NCI-H460 (cell line): ENCODE measurements at regions not wholly inside any gene's neighbourhood (a gene's known extent, or its start where the extent isn't known, plus 50 kb on each side); places are given as distances from the start of the nearest gene placed in this dataset.
A peak's percentile ranks its signal among the peaks of the same experiment; 100 is the strongest.
"Not testable (repeated sequence)": the region's sequence is repeated elsewhere in the genome, so short reads cannot be mapped to it uniquely, and the experiment has no call there.

Experiments
- DNase-seq: peaks from one replicate; pipeline ENCODE4 v3.0.0-alpha.2; 2016; ENCODE audit warnings: low read depth; ENCODE audit errors: extremely low read depth

DNA sequence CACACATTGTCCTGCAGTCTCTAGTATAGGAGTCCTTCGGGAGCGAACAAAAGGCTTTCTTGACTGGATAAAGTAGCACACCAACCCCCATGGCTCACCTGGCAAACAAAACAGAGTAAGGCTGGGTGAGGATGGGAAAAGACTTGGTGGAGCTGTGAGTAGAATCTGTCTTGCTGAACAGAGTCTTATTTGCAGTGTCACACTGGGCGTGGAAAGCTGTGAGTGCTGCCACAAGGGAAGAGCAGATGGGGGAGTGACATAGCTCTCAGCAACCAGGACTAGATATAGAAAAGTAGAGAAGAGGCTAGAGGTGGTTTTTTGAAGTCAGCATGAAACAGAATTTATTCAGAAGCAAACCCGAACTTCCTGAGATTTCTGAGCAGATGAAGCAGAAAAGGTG, 137.2 kb upstream of the ESX1 start:
- DNase-seq: no peak

DNA sequence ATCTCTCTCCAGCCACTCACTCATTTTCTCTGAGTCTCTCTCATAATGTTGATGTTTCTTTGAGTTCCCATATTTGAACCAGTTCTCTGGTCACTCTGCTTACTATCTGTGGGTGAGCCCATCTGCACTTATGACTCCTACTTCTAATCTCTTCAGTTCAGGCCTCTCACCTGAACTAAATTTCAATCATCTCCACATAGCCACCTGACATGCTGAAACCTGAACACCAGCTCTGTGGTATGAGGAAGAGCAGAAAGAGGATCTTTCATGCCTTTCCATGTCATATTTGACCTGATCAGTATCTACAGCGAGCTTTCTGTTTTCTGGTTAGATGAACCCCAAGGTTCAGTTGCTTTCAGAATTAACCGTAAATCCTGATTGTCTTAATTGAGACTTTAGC, 122.2 kb upstream of the ESX1 start:
- no peak for DNase-seq

GRCh38 chrX:104372547-104372946, 117.8 kb upstream of the ESX1 start:
- DNase-seq: no peak

GRCh38 chrX:104370089-104370488, 115.4 kb upstream of the ESX1 start:
- no peak for DNase-seq

DNA sequence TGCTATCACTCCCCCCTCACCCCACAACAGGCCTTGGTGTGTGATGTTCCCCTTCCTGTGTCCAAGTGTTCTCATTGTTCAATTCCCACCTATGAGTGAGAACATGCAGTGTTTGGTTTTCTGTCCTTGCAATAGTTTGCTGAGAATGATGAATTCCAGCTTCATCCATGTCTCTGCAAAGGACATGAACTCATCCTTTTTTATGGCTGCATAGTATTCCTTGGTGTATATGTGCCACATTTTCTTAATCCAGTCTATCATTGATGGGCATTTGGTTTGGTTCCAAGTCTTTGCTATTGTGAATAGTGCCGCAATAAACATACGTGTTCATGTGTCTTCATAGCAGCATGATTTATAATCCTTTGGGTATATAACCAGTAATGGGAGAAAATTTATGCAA, 106.0 kb upstream of the ESX1 start:
- DNase-seq: not testable (repeated sequence)

DNA sequence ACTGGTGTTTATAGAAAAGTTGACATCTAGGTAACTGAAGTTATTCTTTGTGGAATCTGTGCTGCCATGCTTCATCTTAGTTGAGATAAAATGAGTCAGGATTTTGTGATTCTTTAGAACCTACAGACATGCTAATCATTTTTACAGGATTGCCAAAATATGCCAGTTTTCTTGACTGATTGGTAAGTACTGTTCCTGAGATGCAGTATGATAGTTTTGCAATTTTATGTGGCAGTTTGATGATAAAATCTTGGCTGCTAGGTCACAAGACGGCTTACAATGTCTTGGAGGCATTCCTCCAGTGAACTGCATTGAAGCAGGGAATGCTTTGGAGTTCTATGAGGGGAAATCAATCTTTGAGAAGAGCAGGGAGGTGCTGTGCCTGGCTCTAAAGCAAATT, 104.4 kb upstream of the ESX1 start:
- DNase-seq: no peak

DNA sequence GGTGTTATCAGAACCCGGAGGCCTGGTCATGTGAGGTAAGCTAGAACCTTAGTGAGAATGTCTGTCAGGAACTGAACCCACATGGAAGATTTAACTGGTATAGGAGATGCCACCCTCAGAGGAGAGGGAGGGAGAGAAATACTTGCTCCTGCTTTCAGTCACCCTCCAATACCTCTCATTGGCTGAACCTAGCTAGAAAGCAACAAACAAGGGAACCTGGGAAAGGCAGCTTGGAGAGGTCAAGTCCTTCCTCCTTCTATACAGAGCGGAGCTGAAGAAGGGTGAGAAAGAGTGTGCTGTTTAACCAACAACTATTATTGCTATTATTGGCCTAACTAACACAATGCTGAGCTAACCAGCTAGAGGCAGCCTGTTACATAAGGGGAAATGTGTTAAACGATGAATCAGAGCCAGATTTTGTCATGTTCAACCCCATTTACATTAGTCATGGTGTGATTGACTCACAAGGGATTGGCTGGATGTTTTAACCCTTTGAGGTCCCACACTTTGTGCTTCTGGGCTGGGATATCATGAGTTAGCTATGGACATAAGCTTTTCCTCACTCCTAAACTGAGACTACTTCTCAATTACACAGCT, 96.5 kb upstream of the ESX1 start:
- DNase-seq: peak; percentile 58

DNA sequence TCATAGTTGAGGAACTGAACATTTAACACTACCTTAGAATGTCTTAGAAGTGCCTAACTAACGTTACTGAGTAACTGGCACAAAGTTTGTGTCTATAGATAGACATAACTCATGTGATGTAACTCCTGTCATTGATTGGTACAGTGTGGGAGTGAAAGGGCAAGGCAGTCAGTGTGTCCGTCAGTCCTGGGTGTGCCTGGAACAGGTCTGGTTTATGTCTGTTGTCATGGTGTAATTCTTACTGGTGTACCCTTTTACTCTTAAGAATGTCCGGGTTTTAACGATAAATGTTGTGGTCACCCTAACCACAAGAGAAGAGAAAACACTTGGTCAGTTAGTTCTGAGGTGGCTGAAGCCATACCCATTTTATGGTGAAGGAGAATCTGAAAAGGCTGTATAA, 93.1 kb upstream of the ESX1 start:
- no peak for DNase-seq

DNA sequence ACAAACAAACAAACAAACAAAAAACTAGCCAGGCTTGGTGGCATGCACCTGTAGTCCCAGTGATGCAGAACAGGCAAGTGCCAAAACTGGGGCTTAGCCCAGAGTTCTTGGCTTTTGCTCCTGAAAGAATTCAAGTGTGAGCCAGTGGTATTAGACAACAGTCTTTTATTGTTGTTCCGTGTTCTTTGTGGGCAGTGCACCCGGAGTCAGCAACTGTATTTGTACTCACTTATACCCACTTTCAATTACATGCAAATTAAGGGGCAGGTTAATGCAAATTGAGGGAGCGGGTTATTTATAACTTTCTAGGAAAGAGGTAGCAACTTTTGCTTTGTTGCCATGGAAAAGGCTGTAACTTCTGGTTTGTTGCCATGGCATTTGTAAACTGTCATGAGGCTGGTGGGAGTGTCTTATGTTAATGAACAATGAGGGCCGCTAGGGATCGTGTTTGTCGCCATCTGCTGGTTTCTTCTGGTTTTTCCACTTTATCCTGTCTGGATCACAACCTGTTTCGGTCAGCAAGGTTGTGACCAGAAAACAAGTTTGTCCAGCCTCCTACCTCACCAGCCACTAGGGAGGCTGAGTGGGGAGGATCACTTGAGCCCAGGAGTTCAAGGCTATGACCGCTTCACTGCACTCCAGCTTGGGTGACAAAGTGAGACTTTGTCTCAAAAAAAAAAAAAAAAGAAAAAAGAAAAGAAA, 88.8 kb upstream of the ESX1 start:
- DNase-seq: peak; percentile 63

- DNase-seq: no peak
Observed at GRCh38 chrX:104342065-104342464, 87.3 kb upstream of the ESX1 start.

GRCh38 chrX:104335756-104336155, 81.0 kb upstream of the ESX1 start:
- DNase-seq: no peak

DNA sequence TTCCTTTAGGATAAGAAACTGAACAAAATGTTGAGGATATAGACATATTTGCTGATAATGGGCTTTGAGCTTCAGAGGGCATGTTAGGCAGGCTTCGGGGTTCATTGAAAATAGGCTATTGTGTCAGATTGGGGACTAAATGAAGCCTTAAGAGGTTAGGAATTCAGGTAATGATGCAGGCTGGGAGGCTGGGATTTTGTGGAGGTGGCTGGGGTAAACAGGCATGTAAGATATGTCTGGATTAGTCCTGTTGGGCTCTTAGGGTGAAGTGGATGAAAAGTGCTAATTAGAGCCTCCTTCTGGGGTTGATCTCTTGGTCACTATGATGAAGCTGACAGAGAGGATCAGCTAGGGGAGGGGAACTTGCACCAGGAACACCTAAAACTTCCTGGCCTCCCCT, 80.2 kb upstream of the ESX1 start:
- DNase-seq: no peak

DNA sequence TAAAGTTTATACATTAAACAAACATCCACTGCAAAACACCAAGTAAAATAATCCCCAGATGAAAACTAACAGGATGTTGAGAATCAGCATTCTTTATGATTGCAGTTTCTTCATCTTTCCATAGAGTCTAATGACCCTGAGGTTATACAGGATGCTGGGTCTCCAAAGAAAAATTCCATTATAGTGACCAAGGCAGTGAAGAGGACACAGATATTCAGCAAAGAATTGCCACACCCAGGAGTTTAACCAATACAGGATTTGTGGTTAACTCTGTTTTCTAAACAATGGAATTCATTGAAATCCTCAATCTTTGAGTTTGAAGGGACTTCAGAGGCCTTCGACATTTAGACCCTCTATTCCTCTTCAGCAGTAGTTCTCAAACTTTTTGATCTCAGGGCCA, 76.2 kb upstream of the ESX1 start:
- DNase-seq: no peak

- no peak for DNase-seq
Observed at GRCh38 chrX:104329731-104330130, 75.0 kb upstream of the ESX1 start.

GRCh38 chrX:104325213-104325585, 70.5 kb upstream of the ESX1 start:
- DNase-seq: no peak

- DNase-seq: no peak
Observed at GRCh38 chrX:104324461-104325212, 69.9 kb upstream of the ESX1 start.

DNA sequence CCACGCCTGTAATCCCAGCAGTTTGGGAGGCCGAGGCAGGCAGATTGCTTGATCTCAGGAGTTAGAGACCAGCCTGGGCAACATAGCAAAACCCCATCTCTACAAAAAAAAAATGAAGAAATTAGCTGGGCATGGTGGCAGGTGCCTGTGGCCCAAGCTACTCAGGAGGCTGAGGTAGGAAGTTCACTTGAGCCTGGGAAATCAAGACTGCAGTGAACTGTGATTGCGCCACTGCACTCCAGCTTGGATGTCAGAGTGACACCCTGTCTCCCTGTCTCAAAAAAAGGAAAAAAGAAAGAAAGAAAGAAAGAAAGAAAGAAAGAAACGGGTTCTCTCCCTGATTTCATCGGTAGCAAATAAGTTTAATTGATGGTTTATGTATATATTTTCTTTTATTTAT, 64.6 kb upstream of the ESX1 start:
- no peak for DNase-seq

- DNase-seq: peak; percentile 35
Observed at GRCh38 chrX:104318330-104319009, 63.7 kb upstream of the ESX1 start.

GRCh38 chrX:104316739-104317138, 62.0 kb upstream of the ESX1 start:
- DNase-seq: no peak

DNA sequence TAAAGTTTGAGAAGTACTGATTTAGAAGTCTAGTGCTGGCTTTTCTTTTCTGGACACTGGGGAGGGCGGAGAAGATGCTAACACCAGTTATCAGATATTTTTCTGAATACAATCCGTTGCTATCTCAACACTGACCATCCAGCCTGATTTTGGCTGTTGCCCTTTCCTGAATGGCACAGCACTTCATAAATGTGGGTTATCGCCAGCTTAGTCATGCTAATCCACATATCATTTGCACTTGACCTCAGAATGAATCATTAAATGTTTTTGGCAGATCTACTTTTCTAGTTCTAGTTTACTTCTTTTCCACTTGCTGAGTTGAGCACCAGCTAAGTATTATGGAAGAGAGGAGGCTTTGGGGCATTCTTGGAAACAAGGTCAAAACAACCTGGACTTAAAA, 60.8 kb upstream of the ESX1 start:
- no peak for DNase-seq

DNA sequence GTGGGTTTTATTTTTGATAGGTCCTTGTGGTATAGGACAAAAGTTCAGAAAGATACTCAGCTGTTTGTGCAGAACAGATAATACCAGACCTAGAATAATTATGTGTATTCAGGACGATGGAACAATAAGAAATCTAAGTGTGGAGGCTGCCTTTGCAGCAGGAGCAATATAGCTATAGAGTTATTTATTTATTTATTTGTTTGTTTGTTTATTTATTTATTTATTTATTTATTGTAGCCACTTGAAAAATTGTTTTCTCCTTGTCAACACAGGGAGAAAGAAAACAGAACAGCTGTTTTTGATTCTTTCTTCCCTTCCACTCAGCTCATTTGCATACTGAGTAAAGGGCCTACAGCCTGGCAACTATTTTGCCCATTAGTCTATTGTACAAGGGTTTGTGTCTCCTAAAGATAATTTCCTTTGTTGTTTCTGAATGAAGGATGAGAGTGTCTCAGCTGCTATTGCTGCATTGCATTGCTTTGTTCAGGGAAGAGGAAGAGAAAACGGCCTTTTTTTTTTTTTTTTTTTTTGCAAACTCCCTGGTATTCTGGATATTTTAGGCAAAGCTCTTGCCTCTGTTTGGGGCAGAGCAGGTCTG, 56.0 kb upstream of the ESX1 start:
- DNase-seq: no peak
